ENCODE measurements at regions not wholly inside any gene's neighbourhood (a gene's known extent, or its start where the extent isn't known, plus 50 kb on each side); places are given as distances from the start of the nearest gene placed in this dataset.
A peak's percentile ranks its signal among the peaks of the same experiment; 100 is the strongest.

DNA sequence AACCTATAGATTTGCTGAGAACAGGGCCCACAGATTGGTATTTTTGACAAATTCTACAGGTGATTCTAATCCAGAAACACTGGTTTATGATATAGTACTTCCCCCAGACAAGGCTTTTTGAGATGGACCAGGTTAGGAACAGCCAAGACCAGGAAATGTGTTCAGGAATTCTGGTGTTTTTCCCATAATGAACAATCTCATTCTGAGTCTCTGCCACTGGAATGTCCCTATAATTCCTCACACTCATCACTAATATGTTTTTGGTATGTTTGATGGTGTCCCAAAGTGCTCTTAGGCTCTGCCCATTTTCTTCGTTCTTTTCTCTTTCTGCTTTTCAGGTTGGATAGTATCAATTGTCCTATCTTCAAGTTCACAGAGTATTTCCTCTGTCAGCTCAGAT lies 107.2 kb upstream of the IGFBP3 start:
- no peak for DNase-seq (ENCODE audit: low read depth)

DNA sequence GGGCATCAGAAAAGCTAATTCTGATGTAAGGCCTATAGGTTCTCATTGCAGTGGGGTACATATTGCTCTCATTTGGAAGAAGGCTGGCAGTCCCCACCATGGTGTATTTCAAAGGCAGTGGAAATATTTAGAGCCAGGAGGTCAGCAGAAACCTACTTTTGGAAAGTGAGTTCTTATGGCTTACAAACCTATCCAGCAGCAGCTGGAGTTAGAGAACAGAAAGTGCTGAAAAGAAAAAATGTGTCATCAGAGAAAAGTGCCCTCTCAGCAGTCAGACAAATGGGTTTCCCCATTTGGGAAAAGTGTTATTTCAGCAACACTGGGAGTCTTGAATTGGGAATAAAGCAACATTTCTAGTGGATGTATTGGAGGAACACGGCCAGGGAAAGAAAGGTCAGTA lies 105.7 kb upstream of the IGFBP3 start:
- DNase-seq (ENCODE audit: low read depth) = no peak

DNA sequence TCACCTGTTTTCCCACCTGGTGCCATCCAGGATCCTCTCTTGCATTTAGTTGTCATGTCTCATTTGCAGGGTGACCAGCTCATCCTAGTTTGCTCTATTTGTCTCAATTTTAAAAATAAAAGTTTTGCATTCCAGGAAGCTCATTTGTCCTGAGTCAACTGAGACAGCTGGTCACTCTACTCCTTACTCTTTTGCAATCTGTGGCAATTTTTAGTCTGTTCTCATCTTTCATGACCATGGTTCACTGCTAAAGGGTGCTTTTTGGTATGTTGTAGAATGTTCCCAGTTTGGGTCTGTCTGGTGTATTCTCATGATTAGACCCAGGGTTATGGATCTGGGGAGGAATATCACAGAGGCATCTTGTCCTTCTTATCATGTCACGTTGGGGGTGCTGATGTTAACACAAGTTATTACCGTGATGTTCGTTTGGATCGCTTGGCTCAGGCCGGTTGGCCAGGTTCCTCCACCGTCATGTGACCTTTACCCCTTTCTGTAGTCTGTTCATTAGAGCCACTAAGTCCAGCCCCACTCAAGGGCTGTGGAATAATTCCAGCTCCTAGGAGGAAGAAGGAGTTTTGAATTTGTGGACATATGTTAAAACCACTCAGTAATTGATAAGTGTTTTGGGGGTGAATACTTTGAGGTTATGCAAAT lies 103.3 kb upstream of the IGFBP3 start:
- DNase-seq (ENCODE audit: low read depth) = no peak

DNA sequence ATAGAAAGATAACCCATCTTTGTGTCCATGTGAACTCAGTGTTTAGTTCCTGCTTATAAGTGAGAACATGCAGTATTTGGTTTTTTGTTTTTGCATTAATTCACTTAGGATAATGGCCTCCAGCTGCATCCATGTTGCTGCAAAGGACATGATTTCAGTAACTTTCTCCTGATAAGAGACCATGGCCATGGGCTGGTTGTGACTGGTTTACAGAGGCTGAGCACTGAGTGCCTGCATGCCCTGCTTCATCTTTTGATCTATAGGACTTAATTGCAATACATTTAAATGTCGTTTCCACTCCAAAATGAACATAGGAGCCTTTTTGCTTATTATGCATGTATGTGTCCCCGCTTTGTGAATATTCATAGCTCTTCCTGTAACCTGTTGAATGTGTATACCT lies 101.3 kb upstream of the IGFBP3 start:
- no peak for DNase-seq (ENCODE audit: low read depth)

DNA sequence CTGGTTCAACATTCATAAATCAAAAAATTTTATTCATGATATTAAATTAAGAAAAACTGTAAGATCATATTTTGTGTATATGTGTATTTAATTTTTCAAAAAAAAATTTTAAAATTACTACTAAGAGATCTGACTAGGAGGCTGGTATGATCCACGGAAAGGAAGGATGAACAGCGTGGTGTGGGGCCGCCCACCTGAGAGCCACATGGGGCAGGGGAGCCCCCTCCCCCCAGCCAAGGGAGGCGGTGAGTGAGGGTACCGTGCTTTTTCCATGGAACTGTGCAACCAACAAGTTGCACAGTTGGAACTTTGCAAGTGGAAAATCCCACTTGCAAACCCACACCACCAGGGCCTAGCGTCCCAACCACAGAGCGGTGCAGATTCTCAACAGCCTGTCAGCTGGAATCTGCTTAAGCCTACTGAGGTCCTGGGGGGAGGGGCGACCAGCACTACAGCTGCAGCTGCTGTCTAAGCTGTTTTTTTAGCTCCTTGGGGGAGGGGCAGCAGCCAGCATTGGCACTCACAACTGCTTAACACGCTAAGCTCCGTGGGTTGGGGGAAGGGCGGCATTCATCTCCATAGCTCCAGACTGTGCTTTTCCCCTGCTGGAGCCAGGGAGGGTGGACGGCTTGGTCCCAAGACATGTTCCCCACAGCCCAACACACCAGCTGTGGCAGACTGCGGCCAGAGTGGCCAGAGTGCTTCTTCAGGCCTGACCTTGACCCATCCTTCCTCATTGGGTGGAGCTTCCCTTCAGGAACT lies 94.2 kb upstream of the IGFBP3 start:
- DNase-seq (ENCODE audit: low read depth) = no peak

DNA sequence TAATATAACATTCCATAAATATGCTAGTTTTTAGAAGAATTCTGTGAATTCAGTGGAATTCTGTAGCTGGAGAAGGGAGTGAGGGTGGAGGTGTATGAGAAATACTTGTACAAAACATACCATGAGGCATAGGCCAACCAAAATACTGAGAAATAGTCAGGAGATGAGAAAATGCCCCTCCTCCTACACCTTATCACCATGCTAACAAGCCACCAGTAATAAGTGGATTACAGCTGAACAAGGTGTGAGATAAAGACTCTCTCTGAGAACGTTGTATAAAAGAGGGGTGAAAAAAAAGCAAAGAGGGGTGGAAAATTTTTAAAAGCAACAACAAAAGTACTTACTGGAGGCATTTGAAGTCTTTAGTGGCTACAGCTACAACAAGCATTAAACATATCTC lies 90.4 kb upstream of the IGFBP3 start:
- no peak for DNase-seq (ENCODE audit: low read depth)

DNA sequence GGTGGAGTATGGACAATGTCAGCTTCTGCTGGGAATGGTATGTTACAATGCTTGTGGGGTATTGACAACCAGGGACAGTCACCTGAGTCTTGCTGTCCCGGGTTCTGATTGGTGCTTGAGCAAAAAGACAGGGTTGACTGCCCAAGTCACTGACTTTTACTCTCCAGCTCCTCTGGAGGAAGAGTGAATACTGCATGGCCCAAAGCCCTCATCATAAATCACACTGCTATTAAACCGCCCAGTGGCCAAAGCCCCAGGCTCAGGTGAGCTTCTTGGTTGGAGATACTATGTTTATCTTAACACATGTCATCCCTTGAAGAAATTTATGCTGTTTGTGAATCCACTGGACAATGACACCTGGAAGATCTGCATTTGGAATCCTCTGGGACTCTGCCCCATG lies 90.0 kb upstream of the IGFBP3 start:
- no peak for DNase-seq (ENCODE audit: low read depth)

DNA sequence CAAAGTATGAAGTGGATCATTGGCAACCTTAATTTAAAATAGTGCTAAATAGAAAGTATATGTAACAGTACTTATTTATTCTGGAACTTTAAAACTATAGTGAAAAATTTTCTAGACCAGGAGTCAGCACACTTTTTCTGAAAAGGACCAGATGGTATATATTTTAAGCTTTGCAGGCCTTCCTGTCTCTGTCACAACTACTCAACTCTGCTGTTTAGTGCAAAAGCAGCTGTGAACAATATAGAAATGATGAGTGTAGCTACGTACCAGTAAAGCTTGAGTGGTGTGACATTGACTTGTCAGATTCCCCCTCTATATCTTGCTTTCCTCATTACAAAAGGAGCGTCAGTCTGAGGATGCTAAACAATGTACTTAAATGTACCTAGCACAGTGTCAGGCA lies 88.1 kb upstream of the IGFBP3 start:
- DNase-seq (ENCODE audit: low read depth) = no peak

DNA sequence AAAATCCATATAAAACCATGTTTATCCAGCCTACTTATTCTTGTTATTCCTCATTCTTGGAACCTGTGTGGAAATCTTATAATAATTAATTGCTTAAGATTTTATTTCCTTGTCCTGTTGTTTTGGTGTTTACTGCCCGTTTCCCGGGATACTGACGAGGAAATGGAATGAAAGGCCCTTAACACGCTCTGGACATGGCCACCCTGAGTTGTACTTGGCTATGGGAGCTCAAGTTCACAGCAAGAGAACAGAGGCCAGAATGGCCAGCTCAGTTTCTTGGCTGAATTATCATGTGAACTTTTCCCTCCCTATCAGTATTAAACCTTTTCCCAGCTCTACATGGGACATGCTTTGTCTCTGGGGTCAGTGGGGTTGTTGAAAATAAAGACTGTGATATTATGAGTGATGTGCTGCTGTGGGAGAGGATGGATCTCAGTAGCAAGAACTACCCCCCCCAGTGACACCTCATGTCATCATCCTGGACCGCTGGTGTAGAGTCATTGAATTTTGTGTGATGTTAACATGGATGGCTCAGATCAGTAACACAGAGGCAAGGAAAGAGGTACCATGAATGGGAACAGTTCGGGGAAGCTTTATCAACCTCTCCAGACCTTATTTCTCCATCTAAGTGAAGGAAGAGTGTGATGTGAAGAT lies 87.0 kb upstream of the IGFBP3 start:
- peak; percentile 54 for DNase-seq (ENCODE audit: low read depth)

DNA sequence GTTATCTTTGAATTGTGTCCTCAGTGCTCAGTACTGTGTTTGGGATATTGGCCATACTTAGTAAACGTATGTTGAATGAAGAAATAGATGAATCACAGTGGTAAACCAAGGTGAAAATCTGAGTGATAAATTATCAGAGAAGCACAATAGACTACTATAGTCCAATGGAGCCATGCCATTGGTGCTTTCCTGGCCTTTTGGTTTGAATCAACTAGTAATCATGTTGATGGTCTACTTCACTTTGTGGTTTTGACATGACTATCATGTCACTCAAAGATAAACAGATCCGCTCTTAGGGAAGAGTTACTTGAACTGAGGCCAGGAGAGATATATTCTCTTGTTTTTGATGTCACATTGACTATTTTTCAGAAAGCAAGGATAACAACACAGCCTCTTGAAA lies 86.1 kb upstream of the IGFBP3 start:
- DNase-seq (ENCODE audit: low read depth) = no peak

DNA sequence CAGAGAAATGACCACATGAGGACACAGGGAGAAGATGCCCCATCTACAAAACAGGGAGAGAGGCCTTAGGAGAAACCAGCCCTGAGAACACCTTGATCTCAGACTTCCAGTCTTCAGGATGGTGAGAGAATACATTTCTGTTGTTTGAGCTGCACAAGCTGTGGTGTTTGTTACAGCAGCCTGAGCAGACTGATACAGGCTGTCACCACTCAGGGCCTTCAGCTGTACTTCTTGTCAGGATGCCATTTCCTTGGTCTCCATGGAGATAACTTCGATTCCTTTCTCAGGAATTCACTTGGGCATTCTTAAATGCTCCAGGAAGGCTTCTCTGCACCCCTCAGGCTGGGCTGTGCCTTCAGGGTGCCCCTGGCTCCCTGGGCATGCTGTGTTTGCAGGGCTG lies 85.7 kb upstream of the IGFBP3 start:
- DNase-seq (ENCODE audit: low read depth) = no peak

DNA sequence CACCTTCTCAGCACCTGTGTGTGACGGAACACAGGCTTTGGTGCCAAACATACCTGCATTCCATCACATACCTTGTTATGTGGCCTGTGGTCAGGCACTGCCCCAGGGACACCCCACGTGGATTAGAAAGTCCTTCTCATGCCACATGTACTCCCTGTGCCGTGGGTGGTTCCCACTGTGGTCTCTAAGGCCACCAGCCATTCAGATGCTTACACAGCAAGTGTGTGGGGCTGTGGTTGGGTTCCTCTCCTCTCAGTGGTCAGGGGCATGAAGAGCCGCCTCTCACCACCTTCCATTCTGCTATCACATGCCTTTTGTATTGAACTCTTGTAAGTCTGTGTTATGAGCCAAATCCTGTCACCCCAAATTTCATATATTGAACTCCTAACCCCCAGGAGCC lies 85.1 kb upstream of the IGFBP3 start:
- no peak for DNase-seq (ENCODE audit: low read depth)

DNA sequence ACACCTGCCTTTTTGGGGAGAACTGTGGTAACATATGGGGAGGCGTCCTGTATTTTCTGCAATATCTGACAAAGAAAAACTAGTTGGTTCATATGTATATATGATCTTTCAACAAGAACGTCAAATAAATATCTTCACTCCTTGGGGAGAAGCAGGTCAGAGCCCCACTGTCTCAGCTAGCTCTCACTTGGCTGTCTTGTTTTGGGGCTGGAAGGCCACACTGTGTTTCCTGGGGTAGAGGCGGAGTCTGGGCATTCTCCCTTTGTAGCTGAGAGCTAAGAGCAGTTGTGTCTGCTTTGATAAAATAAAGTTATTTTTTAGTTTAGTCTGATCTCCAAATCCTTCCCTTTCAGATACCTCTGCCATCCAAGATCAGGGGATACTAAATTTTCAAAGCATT lies 83.9 kb upstream of the IGFBP3 start:
- no peak for DNase-seq (ENCODE audit: low read depth)

DNA sequence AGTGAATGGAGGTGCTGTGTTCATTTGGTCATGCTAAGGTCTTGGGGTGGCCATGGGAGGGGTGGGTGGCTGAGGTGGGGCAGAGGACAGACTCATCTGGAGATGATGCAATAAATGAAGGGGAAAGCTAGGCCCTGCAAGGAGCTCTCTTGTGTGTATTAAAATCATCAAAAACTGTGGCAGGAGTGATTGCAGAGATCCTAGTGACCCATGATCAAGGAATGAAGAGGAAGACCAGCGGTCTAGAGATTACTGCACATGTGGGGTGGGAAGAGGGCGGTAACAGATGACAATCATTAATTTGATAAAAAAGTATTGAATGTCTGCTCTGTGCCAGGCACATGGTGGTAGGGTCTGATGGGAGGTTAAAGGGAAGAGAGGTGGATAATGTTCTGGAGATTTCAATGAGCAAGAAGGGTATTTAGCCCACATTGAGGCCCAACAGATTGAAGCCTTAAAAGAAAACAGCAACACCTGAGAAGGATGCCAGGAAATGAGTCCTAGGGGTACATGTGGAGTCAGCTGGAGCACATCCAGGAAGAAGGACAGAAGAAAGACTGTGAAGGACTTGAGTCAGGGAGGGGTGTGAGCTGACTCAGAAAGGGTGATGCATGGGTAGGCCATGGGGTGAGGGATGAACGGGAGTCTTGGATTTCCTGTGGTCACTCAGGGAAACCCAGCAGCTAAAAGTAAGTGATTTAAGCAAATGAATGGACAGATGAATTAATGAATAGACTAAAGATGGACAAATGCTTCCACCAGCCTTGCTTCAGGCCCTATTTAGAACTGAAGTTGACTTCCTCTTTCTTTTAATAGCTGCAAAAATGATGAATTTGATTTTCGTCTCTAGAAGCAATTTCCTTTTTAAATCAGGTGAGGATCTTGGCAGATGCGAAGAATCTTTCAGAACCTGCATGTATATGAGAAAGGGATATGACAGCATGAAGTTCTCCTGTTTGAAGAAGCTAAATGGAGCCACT lies 83.1 kb upstream of the IGFBP3 start:
- DNase-seq (ENCODE audit: low read depth) = no peak

DNA sequence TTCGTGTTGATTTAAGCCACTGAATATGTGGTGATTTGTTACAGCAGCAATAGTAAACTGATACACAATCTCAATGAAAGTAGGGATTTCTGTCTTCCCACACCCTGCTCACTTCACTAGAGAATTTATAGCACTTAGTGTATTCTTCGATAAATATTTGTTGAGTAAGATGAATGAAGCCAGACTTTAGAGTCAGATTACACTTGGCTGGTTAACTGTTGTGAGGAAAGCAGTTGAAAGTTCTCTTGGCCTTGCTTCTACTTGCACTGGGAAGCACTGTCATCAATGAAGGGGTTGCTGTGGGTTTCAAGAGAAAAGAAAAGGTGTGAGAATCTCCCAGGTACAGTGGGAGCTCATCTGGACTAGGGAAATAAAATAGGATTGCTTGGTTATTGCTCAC lies 82.1 kb upstream of the IGFBP3 start:
- no peak for DNase-seq (ENCODE audit: low read depth)

DNA sequence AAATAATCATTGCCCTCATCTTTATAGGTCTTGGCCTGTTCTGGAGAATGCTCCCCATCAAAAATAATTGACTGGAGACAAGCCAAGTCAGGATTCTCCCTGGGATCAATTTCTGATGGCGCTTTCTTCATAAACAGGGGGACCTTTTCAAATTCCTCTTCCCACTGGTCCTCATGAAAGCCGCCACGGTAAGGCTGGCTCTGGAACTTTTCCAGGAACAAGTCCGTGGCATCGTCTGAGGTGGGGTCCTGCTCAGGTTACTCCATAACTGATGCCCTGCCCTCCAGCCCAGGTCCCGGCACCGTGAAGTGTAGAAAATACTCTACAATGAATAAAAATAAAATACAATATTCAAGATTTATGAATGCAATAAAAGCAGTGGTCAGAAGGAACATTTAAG lies 79.4 kb upstream of the IGFBP3 start:
- DNase-seq (ENCODE audit: low read depth) = no peak

DNA sequence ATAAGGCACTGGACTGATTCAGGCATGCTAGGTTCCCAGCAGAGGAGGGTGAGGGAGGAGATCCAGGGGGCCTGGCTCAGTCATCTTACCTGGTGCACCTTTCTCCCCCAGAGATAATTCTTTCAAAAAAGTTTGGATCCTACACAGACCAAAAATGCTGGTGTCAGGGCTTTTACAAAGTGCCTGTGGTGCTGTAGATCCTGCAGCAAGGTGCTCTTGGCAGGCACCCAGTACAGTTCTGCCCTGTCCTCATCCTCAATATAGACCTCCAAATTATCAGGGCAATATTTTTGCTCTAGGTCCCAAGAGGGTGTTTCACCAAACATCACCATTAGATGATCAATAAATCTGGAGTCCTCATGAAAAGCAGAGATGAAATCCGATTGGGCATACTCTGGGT lies 78.5 kb upstream of the IGFBP3 start:
- DNase-seq (ENCODE audit: low read depth) = no peak

DNA sequence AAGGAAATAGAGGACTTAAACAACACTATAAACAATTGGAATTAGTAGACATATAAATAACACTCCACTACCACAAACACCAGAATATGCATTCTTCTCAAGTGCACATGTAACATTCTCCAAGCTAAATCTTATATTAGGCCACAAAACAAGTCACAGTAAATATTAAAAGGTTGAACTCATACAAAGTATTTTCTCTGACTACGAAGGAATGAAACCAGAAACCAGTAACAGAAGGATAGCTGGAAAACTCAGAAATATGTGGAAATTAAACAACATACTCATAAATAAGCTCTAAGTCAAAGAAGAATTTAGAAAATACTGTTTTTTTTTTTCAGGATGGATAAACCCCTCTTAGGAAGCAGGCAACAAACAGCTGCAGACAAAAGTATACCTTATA lies 77.4 kb upstream of the IGFBP3 start:
- no peak for DNase-seq (ENCODE audit: low read depth)

DNA sequence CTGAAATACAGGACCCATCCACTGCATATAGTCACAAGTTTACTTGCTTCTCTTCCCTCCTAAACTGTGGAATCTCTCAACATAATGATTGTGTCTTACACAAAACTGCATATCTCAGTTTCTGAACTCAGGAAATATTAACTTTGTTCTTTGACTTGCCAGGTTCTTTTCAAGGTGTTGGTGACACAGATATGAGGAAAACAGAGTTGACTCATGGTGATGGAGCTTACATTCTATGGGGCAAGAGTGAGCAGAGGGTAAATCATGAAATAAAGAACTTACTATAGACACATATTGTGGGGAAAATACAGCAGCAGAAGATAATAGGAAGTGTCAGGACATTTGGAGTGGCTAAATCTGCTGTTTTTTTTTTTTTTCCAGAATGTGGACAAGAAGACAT lies 72.5 kb upstream of the IGFBP3 start:
- no peak for DNase-seq (ENCODE audit: low read depth)

DNA sequence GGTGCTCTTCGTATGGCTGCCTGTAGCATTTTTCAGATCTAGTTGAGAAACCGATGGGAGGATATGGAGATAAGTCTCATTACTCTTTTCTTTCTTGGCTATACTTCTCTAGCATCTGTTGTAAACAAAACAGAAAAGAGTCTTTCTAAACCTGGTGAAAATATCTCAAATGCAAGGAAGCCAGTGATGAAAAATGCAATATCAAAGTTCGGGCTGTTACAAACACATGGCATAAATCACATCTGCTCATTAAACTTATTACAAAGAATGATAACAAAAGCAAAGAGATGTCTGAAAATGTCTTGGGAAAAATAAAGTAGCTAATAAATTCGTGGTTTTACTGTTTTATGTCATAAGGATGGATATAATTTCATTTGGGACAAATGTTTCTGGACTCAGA lies 71.8 kb upstream of the IGFBP3 start:
- DNase-seq (ENCODE audit: low read depth) = no peak

DNA sequence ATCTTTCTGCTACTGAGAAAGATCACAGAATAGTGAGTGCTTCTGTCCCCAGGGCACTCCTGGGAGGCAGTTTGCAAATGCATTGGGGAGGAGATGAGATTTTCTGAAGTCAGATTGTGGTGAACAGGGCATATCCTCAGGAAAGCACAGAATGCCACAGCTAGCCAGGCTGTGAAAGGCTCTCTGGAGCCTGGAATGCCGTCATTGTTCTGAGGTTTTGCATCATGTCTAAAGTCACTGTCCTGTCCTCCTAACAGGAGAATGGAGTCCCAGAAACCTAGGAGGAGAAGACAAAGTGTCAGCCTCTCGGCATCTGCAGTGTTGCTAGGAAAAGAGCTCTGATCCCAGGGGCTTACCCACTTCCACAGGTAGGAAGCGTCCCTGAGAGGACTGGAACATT lies 69.2 kb upstream of the IGFBP3 start:
- no peak for DNase-seq (ENCODE audit: low read depth)

DNA sequence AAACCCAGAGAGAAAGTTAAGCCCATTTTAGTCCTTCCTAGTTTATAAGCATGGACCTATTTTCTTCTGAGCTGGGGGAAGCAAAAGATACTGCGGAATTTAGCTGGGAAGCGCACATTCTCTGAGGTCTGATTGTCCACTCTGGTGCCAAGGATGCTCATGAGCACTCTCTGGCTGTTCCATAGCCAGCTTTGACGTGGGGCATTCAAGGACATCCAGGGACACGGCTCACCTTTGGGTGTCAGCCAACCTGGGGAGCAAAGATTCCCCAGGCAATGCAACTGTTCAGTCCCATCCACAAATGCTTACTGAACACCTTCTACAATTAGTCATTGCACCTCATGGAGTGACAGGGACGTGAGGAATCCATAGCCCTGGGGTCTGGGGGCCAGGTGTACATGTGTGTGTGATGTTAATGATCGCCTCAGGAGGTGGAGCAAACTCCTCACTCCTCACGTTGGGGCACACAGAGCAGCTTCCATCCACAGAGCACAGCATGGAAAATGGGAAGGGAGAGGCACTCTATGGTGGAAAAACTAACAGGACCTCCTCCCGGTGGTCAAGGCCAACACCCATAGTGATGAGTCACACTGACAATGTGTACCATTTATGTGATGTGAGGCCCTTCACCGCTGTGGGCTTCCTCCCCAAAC lies 67.5 kb upstream of the IGFBP3 start:
- DNase-seq (ENCODE audit: low read depth) = no peak

Data from forelimb muscle (tissue), 1 donor.